ENCODE measurements at regions not wholly inside any gene's neighbourhood (a gene's known extent, or its start where the extent isn't known, plus 50 kb on each side); places are given as distances from the start of the nearest gene placed in this dataset.

GRCh38 chr1:238642231-238642630 lies 744.1 kb upstream of the CHRM3 start (continued):
- TF ChIP-seq HMGXB3 (CRISPR knock-in tag; IDR thresholded peaks at IDR 0.05; ENCODE audit: borderline replicate concordance) = no peak

GRCh38 chr1:238639861-238640260 lies 746.5 kb upstream of the CHRM3 start:
- H3K36me3 ChIP-seq (replicated peaks in 1 of 2; ENCODE audit: control insufficient read depth in 1 of 2, insufficient read depth in 2 of 2, low read length in 2 of 2) = no peaks in the 10 kb centered on the region
- in situ Hi-C loops (cut with HindIII; ENCODE audit: extremely low pct_ligation_motif_present, low pct_unique_long_range_greater_than_20kb) = no loop called here
- no peak overlapping the region for H3K4me3 ChIP-seq (replicated peaks in 1 of 3; ENCODE audit: insufficient read depth in 1 of 3, low read depth in 2 of 3, low read length in 3 of 3)
- CTCF ChIA-PET (ENCODE audit: low intra/inter-chr PET ratio, low total read pairs) = no interaction called here
- no peak for DNase-seq (ENCODE audit: low spot score)
- POLR2A ChIA-PET = no interaction called here
- H3K79me2 ChIP-seq (ENCODE audit: insufficient read depth, low read length) = no peaks in the 10 kb centered on the region
- intact Hi-C loops (cut with micrococcal nuclease; ENCODE audit: unreplicated experiment) = no loop called here
- no peaks in the 10 kb centered on the region for H4K20me1 ChIP-seq (ENCODE audit: insufficient read depth, low read length)
- no peak overlapping the region for H3K9ac ChIP-seq (ENCODE audit: insufficient read depth, low read depth, low read length)
- no peaks in the 10 kb centered on the region for H3K4me1 ChIP-seq (ENCODE audit: insufficient read depth, low read length)
- no peak for FAIRE-seq
- H3K9me3 ChIP-seq (ENCODE audit: low read length) = peaks cover 61% of the 10 kb centered on the region
- no TSS peak for BruUV-seq (replicated peaks)
- no peak overlapping the region for H3K27ac ChIP-seq (ENCODE audit: extremely low read length, insufficient read depth, low read length)
- H3K4me2 ChIP-seq (ENCODE audit: low read depth, low read length) = no peak overlapping the region
- no peaks in the 10 kb centered on the region for H3K27me3 ChIP-seq (ENCODE audit: control insufficient read depth in 1 of 2, insufficient read depth in 2 of 2, low read length in 2 of 2)
- no peak overlapping the region for H2AFZ ChIP-seq (ENCODE audit: low read length)
- TF ChIP-seq DR1 (CRISPR knock-in tag; IDR thresholded peaks at IDR 0.05) = no peak
- TF ChIP-seq CREB3 (CRISPR knock-in tag; IDR thresholded peaks at IDR 0.05) = no peak
- TF ChIP-seq SMARCE1 (IDR thresholded peaks at IDR 0.05; ENCODE audit: borderline replicate concordance) = no peak
- TF ChIP-seq NRL (CRISPR knock-in tag; IDR thresholded peaks at IDR 0.05; ENCODE audit: borderline replicate concordance) = no peak
- no peak for TF ChIP-seq BCL6 (CRISPR knock-in tag; IDR thresholded peaks at IDR 0.05)
- TF ChIP-seq ZNF770 (CRISPR knock-in tag; IDR thresholded peaks at IDR 0.05) = no peak
- ATAC-seq = no peak
